ENCODE measurements at regions not wholly inside any gene's neighbourhood (a gene's known extent, or its start where the extent isn't known, plus 50 kb on each side); places are given as distances from the start of the nearest gene placed in this dataset.

- Histone ChIP-seq H3K27ac (ENCODE audit: low read depth, low read length) (no peak overlapping the region), H3K9ac (ENCODE audit: low read length) (no peak overlapping the region)
Measured at GRCh38 chr2:226187156-226187555, 612.5 kb downstream of the IRS1 start.

GRCh38 chr2:226185616-226186211 lies 613.9 kb downstream of the IRS1 start:
- TF ChIP-seq CTCF (IDR thresholded peaks at IDR 0.05; ENCODE audit: insufficient read depth, low read length, poor library complexity, severe bottlenecking): no peak
- TF ChIP-seq EZH2phosphoT487 (conservative IDR thresholded peaks at IDR 0.05; ENCODE audit: low read length): no peak
- Histone ChIP-seq H3K36me3 (ENCODE audit: low read length) (no peaks in the 10 kb centered on the region), H3F3A (ENCODE audit: insufficient read depth) (no peaks in the 10 kb centered on the region), H3K9me2 (replicated peaks; ENCODE audit: insufficient read depth, low read length) (no peaks in the 10 kb centered on the region), H3K4me3 (ENCODE audit: insufficient read depth, low read length, poor library complexity, severe bottlenecking) (no peak overlapping the region), H3K27ac (ENCODE audit: low read depth, low read length) (no peak overlapping the region), H3K27me3 (ENCODE audit: low read length) (no peaks in the 10 kb centered on the region), H3K9me3 (ENCODE audit: insufficient read depth, low read length) (no peaks in the 10 kb centered on the region), H3K4me2 (ENCODE audit: low read depth, low read length, poor library complexity, severe bottlenecking) (no peak overlapping the region), H3K9ac (ENCODE audit: low read length) (no peak overlapping the region), H4K20me1 (ENCODE audit: low read depth, low read length) (no peaks in the 10 kb centered on the region), H3K79me2 (ENCODE audit: insufficient read depth, low read length) (no peaks in the 10 kb centered on the region), H2AFZ (ENCODE audit: low read depth, low read length, severe bottlenecking) (no peak overlapping the region)

More at GRCh38 chr2:226187156-226187555, 612.5 kb downstream of the IRS1 start:
- no peak for TF ChIP-seq EZH2phosphoT487 (conservative IDR thresholded peaks at IDR 0.05; ENCODE audit: low read length)
- no peak for TF ChIP-seq CTCF (IDR thresholded peaks at IDR 0.05; ENCODE audit: insufficient read depth, low read length, poor library complexity, severe bottlenecking)
- Histone ChIP-seq H3K9me2 (replicated peaks; ENCODE audit: insufficient read depth, low read length) (no peaks in the 10 kb centered on the region), H4K20me1 (ENCODE audit: low read depth, low read length) (no peaks in the 10 kb centered on the region), H3F3A (ENCODE audit: insufficient read depth) (no peaks in the 10 kb centered on the region), H3K27me3 (ENCODE audit: low read length) (no peaks in the 10 kb centered on the region), H3K79me2 (ENCODE audit: insufficient read depth, low read length) (no peaks in the 10 kb centered on the region), H3K9me3 (ENCODE audit: insufficient read depth, low read length) (no peaks in the 10 kb centered on the region), H3K4me2 (ENCODE audit: low read depth, low read length, poor library complexity, severe bottlenecking) (no peak overlapping the region), H3K4me3 (ENCODE audit: insufficient read depth, low read length, poor library complexity, severe bottlenecking) (no peak overlapping the region), H3K36me3 (ENCODE audit: low read length) (no peaks in the 10 kb centered on the region), H2AFZ (ENCODE audit: low read depth, low read length, severe bottlenecking) (no peak overlapping the region)

GRCh38 chr2:226184940-226185615 lies 614.5 kb downstream of the IRS1 start:
- no peaks in the 10 kb centered on the region for H3K9me2 ChIP-seq (replicated peaks; ENCODE audit: insufficient read depth, low read length)
- no peak overlapping the region for H3K4me3 ChIP-seq (ENCODE audit: insufficient read depth, low read length, poor library complexity, severe bottlenecking)
- TF ChIP-seq EZH2phosphoT487 (conservative IDR thresholded peaks at IDR 0.05; ENCODE audit: low read length) (no peak), CTCF (IDR thresholded peaks at IDR 0.05; ENCODE audit: insufficient read depth, low read length, poor library complexity, severe bottlenecking) (no peak)
- H2AFZ ChIP-seq (ENCODE audit: low read depth, low read length, severe bottlenecking): no peak overlapping the region
- H3K9me3 ChIP-seq (ENCODE audit: insufficient read depth, low read length): no peaks in the 10 kb centered on the region
- H3K27me3 ChIP-seq (ENCODE audit: low read length): no peaks in the 10 kb centered on the region
- no peaks in the 10 kb centered on the region for H3F3A ChIP-seq (ENCODE audit: insufficient read depth)
- H3K27ac ChIP-seq (ENCODE audit: low read depth, low read length): no peak overlapping the region
- no peaks in the 10 kb centered on the region for H4K20me1 ChIP-seq (ENCODE audit: low read depth, low read length)
- H3K36me3 ChIP-seq (ENCODE audit: low read length): no peaks in the 10 kb centered on the region
- H3K79me2 ChIP-seq (ENCODE audit: insufficient read depth, low read length): no peaks in the 10 kb centered on the region
- no peak overlapping the region for H3K4me2 ChIP-seq (ENCODE audit: low read depth, low read length, poor library complexity, severe bottlenecking)
- no peak overlapping the region for H3K9ac ChIP-seq (ENCODE audit: low read length)
